ENCODE measurements at regions not wholly inside any gene's neighbourhood (a gene's known extent, or its start where the extent isn't known, plus 50 kb on each side); places are given as distances from the start of the nearest gene placed in this dataset.
"Not testable (repeated sequence)": the region's sequence is repeated elsewhere in the genome, so short reads cannot be mapped to it uniquely, and the experiment has no call there.

DNA sequence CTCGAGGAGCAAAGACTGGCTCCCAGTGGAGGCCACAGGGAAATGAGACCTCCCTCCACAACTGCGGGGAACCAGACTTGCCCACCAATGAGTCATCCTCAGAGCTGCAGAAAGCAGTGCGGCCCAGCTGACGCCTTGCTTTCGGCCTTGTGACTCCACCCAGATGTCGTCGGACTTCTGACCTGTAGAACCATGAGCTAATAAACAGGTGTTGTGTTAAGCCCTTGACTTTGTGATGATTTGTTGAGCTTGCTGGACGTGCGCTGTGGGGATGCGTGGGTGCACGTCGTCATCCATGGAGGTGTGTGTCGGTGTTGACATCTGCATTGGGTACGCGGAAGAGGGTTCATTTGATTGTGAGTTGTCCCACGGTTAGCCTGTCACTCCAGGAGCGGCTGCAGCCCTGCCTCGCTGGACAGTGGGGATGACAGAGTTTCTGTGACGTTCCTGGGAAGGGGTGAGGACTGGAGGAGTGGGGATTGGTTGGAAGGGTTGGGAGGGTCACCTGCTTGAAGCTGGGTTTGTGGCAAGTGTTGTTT, 154.1 kb downstream of the SH3BP4 start:
- peak; percentile 17 for DNase-seq

DNA sequence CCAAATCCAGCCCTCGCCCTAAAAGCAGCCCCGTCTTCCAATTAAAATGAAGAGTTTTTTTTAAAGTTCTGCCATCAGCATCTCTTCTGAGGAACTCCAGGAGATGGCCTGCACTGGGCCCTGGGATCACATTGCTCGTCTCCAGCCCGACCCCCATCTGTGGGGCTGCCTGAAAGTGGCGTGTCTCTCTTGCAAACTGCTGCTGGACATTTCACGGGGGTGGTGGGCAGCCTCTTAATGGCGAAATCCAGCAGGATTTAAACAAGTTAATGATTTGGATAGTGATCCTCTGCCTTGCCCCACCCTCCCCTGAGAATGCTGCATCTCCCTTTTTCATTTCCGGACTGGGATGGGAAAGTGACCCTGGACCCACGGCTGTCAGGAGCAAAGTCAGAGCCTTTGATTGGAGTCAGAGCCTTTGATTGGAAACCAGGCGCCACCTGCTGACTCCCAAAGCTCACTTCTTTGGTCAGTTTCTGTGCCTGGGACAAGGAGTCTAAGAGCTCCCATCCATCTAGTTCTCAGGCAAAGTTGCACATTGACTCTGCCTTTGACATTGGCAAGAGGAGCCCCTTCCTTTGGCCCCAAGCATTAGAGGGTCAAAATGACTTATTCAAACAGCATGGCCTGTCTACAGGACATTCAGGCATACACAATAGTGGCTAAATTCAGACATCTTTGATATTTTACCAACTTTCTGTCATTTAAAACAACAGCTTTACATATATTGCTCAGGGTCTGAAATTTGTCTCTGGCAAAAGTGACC, 155.2 kb downstream of the SH3BP4 start:
- DNase-seq: peak; percentile 85

DNA sequence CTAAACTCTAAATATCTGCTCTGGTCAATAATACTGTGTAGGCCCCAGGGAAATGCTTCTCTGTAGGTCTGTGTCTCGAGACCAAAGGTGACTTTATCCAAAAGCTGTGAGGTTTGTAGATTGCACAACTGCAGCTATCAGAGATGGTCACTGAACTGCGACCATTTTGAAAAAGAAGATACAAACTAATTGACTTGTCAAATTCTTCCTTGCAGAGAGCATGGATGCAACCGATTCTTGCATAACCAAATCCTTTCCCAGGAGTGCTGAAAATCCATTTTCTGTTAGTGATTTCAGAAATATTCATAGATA, 155.8 kb downstream of the SH3BP4 start:
- DNase-seq: no peak

DNA sequence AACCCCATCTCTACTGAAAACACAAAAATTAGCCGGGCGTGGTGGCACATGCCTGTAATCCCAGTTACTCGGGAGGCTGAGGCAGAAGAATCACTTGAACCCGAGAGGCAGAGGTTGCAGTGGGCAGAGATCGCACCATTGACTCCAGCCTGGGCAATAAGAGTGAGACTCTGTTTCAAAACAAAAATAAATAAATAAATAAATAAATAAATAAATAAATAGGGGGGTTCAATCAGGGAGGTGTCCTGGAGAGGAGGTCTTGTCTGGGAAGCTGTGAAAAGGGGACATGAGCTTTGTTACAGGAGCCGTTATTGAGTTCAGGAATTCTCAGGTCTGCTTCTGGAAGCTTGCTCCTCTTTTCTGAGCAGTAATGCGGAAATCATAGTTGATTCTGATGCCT, 157.7 kb downstream of the SH3BP4 start:
- not testable (repeated sequence) for DNase-seq

DNA sequence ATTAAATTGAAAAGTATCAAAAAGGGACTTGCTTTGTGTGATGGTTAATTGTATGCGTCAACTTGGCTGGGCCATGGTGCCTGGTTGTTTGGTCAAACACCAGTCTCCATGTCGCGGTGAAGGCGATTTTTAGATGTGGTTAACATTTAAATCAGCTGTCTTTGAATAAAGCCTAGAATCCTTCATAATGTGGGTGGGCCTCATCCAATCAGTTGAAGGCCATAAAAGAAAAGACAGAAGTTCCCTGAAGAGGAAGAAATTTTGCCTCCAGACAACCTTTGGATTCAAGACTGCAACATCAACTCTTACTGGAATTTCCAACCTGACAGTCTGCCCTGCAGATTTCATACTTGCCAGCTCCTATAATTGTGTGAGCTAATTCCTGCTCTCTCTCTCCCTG, 160.5 kb downstream of the SH3BP4 start:
- no peak for DNase-seq

DNA sequence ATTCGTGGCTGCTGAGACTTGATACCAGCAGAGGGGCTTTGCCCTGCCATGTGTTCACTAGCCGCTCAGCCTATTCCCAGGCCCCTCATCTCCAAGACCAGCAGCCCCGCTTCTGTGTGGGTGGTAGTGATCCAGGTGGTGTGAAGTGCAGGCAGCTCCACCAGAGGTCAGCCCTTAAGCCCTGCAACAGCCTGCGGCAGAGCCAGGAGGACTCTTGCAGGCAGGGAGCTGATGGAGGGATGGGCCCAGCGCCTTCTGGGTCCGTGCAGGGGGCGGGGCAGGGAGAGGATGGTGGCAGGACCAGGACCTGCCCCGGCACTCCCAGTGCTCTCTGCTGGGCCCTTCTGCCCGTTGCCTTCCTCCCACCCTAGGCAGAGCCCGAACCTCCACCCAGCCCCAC, 162.0 kb downstream of the SH3BP4 start:
- DNase-seq: no peak

DNA sequence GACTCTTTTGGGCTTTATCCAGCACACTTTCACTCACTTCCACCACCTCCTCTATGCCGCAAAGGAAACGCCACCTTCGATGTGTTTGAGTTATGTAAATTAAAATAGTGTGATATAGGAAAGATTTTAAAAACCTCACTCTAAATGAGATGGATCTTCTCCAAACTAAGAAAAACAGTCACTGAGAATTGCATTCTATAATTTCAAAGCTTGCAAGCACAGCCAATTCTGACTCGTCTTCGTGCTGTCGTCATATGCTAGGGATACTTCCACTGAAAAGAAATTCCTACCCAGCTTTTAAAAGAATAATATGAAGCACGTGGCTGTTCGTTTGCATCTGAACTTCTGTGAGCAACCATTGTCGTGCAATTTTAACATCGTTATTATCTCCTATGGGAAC, 162.5 kb downstream of the SH3BP4 start:
- DNase-seq: no peak

DNA sequence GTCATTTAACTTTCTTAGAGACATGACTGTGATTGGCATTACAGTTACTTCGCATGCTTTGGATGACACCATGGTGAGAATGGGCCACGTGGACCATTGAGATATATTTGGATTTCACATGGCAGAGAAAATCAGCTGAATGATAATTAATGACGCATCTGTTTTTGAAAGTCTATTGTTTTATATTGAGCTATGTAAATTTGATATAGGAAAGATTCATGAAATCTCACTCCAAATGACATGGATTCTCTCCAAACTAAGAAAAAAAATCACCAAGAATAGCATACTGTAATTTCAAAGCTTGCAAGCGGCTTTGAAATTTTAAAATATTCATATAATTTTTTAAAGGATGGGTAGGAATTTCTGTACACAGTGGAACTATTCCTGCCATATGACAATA, 163.7 kb downstream of the SH3BP4 start:
- no peak for DNase-seq

DNA sequence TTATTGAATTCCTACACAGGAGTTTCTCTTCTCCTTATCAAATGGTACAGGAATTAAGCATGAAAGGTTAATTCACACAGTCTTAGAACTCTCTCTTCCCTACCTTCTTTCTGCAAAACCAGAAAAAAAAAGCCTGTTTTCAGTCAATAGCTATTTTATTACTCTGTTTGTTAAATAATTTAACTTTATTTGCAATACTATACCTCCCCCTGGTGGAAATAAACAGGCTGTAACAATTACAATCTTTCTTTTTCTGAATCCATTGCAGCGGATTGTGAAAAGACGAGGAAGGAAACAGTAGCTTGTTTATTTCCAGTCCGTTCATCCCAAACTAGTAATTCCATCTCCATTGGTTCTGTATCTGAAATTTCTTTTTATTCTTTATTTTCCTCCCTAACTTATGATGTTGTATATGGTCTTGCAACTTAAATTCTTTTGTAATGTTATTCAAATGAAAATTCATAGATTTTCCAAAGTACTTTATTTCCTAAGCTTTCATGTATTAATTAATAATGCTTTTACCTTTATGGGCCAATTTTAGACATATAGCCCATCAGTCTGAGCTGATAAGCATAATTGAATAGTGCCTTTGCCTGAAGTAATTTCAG, 165.2 kb downstream of the SH3BP4 start:
- DNase-seq: peak; percentile 61

DNA sequence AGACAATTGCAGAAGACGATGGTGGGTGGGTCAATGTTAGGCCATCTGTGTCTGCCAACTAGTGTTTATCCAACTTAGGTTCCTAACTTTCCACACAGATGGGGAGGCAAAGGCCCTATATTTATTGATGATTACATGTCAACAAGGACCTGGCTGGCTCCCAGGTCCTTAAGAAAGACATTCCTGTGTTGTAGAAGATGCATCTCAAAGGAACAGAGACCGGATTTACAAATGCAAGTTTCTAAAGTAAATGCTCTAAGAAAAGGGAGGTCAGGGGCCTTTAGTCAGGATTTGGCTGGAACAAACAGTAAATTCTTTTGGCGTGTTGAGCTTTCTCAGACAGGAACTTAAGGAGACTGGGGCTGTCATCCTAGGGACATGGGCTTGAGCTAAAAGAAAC, 175.0 kb downstream of the SH3BP4 start:
- no peak for DNase-seq

DNA sequence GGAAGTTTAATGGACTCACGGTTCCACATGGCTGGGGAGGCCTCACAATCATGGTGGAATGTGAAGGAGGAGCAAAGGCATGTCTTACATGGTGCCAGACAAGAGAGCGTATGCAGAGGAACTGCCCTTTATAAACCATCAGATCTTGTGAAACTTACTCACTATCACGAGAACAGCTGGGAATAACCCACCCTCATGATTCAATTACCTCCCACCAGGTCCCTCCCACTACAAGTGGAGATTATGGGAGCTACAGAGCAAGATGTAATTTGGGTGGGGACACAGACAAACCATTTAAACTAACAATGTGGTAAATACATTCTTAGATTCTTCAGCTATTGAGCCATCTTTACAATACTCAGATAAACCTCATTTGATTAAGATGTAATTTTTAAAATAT, 176.1 kb downstream of the SH3BP4 start:
- DNase-seq: no peak

DNA sequence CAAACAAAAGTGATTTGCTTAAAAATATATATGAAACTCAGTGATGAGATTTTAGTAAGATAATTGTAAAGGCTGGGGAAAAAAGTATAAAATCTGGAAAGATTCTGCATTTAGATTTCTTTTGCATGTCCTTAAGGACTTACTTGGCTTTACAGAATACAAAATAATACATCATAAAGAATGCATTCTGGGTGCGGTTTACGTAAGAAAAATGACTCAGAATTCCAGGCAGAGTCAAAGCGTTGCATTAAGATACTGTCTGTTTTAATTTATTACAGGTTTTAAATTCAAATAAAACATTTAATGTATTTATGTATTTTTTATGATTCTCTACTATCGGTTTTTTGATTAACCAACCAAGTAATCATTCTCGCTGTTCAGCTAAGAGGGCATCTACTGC, 178.0 kb downstream of the SH3BP4 start:
- no peak for DNase-seq

DNA sequence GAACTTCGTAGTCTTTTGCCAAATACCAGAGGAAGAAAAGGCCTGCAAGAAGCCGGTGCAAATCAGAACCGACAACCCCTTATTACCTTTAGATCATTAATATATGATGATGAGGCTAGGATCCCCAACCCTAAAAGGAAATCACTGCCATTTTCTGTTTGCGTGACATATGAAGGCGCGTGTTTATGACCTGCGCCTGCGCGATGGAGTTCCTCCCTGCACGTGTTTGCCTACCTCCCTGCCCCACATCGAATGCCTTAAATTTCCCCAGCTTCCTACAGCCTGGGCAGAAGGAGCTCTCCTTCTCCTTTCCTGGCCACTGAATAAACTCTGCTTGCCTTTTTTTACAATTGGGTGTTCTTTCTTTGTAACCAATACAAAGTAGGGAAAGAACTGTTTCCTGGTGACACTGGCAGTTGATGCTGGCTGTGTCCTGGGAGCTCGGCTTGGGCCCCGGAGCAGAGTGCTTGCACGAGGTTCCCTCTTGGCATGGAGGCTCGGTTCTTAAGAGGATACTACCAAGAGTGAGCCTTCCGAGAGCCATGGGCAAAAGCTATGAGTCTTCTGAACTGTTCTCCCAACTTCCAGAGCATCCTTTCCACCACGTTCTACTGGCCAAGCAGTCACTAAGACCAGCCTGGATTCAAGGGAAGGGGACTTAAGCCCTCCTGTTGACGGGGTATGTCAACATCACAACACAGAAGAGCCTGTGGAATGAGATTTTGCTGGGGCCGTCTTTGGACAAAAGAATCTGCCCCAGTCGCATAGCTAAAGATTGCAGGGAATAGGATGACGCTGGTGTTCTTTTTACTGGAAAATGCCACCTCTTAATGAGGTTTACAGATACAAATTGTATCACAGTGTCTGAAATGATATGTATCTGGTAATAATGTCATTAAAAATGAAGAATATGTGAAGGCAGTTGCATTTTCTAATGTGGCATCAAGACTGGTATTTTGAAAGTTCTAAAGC, 179.8 kb downstream of the SH3BP4 start:
- no peak for DNase-seq

DNA sequence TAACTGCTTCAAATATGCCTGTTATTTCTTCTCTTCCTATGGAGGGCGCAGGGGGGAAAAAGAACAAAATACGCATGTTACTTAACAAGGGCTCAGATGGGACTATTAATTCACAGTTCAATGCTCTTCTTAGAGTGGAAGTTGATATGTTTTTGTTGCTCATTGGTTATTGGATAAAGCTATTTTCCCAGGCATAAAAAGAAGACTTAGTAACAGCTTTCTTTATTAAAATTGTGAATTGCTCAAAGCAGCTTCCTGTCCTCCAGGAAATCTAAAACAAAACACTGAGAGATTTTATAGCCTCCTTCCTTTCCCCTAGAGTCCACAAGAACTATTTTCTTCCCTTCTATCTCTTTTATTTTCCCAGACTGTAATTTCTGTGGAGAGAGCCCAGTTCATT, 180.8 kb downstream of the SH3BP4 start:
- DNase-seq: no peak

DNA sequence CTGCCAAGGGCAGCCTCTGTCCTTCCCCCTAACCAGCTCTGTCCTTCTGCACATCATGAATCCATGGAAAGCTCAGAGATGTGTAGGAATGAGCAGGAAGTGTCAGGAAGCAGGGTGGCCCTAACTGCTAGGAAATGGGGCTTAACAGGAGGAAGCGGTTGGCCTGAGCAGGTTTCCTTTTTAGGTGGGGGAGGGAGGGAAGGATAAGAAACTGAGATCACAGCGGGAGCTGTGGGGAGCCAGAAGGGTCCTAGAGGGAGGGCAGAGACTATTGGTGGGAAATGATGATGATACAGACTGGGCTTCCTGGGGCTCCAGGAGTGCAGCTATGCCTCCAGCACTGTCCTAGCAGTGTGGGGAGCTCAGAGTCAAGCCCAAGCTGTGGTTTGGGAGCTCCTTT, 182.0 kb downstream of the SH3BP4 start:
- peak; percentile 6 for DNase-seq

DNA sequence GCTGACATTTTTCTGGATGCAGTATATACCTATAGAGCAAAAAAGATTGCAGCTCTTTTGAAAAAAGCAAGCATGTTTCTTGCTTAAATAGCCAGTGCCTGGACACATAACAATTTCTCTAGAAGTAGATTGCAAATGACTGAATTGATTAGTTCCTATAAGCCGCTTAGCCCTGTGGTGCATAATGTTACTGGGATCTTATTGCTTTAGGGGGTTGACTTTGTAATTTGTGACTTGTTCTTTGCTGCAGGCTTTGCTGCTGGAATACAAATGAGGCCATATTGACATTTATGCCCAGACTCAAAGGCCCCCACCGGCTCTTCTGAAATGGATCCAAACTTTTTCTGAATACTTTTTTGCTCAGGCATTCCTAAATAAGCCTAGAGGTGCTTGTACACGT, 182.6 kb downstream of the SH3BP4 start:
- no peak for DNase-seq

DNA sequence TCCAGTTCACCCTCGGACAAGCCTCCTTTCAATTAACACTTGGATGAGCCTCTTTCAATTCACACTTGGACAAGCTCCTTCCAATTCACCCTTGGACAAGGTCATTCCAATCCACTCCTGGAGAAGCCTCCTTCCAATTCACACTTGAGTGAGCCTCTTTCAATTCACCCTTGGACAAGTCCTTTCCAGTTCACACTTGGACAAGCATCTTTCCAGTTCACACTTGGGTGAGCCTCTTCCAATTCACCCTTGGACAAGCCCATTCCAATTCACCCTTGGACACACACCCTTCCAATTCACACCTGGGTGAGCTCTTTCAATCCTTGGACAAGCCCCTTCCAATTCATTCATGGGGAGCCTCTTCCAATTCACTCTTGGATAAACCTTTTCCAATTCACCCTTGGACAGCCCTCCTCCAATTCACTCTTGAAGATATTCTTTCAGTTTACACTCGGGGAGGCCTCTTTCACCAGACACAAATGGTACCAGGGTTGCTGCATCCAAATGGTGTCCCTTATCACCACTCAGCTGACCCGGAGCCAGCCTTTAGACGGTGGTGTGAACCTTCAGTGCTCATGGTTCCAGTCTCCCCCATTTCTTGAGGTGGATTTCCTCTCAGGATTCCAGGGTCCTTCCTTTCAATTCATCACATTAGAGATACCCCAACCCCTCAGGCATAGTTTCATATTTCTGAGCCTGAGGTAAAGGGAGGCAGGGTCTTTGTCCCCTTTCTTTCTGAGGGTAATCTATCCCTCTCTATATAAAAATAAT, 183.6 kb downstream of the SH3BP4 start:
- DNase-seq: no peak

DNA sequence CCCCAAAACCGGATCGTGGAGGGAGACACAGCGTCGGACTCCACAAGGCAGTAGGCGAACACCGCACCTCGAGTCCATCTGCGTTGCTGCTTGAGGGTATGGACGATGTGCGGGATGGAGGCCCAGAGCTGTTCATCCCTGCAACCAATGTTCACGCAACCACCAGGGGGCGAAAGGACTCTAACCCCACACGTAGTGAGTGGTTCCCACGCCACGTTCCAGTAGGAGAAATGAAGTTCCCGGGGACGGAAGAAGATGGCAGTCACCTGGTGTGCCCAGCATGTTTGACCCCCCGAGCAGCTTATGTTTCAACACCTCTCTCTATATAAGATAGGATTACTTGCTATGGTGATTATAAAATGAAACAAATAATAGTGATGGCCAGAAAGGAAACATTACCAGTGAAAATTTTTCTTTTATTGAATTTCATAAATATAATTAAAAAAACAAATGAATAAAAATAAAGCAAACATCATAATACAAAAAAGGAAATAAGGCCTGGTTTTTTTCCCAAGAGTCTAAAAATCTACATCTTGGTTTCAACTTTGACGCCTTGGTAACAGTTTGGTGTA, 184.3 kb downstream of the SH3BP4 start:
- peak; percentile 87 for DNase-seq

DNA sequence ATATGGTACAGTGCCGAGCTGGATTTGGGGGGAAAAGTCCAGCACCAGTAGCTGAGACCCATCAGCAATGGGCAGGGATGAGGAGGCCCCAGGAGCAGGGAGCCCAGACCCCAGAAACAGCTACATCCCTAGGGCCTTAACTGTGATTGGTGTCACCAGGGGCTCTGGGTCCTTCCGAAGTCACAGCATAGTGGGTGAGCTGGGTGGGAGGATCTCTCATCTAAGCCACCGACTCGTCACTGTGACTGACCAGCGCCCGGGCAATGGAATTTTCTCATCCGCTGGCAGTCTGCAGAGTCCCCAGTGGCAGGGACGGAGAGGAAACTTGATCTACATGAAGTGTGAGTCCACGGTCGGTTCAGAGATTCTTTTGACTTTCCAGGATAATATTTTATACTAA, 186.5 kb downstream of the SH3BP4 start:
- no peak for DNase-seq

DNA sequence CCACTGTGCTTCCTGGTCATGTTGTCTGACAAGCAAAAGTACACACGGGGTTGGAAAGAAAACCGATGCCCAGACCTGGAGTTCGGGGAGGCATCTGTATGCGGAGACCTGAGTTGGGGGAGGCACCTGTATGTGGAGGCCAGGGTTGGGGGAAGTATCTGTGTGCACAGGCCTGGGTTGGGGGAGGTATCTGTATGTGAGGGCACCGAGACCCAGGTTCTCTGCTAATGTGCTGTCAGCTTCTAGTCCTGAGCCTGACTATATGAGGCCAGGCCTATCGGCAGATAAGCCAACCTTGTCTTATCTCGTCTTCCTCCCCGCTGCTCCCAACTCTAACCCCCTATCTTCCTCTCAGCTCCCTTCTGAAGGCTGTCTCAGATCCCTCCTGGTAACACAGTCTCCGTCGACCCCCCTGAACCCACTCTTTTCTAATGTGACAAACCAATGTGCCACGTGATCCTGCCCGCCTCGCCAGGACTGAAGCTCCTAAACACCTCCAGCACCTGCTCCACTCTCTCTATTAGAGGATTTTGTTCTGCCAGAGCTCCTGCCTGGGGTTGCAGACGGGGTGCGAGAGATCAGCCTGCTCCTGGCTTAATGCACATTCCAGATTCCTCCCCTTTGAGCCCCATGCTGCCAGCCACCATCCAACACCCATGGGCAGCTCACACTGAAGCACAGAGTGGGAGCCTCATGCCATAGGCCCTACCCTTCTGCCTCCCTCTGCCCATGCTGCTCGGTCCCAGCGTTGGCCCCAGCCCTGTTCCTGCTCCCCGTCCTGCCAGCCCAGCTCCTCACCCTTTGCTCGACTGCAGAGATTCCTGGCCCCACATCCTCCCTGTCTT, 188.4 kb downstream of the SH3BP4 start:
- no peak for DNase-seq

DNA sequence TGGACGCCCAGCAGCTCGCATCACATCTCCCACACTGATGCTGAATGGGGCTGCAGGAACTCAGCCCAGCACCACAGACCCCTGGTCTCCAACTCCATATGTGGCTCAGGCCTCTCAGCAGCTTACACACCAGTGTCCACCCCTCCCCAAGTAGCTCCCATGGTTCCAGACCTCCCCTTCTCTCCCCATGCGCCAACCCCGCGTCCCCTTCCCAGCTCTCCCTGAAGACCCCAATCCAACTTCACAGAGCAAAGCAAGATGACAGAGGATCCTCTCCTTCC, 188.9 kb downstream of the SH3BP4 start:
- no peak for DNase-seq
